WTC11 (cell line): ENCODE measurements at regions not wholly inside any gene's neighbourhood (a gene's known extent, or its start where the extent isn't known, plus 50 kb on each side); places are given as distances from the start of the nearest gene placed in this dataset.

Experiments used
- ATAC-seq: fragments of 200-7000 bp; cut with Tn5 transposase; 2 replicates; pipeline ENCODE4 v1.10.0; 2021; ENCODE audit warnings: mild to moderate bottlenecking, moderate library complexity
- CTCF ChIA-PET: fragments of 300-600 bp; sonication (Branson Sonifier 250); formaldehyde crosslinking; loops from one replicate; lab custom pipeline; 2021; ENCODE audit warnings: antibody characterized with exemption; lab: Charles Lee
- POLR2A ChIA-PET: fragments of 350-600 bp; sonication (Branson Sonifier 250); formaldehyde crosslinking; loops from one replicate; lab custom pipeline; 2021; ENCODE audit warnings: antibody characterized with exemption; lab: Charles Lee
- DNase-seq: peaks from one replicate; pipeline ENCODE4 v3.0.0; 2021; ENCODE audit warnings: low spot score
- H3K27ac Mint-ChIP-seq: 2 replicates; pipeline ENCODE4 v1.8.0; 2021; ENCODE audit warnings: mixed read lengths
- H3K27me3 Mint-ChIP-seq: 2 replicates; pipeline ENCODE4 v1.8.0; 2021; ENCODE audit warnings: low read depth, mild to moderate bottlenecking, moderate library complexity, mixed read lengths
- H3K36me3 Mint-ChIP-seq: 2 replicates; pipeline ENCODE4 v1.8.0; 2021; ENCODE audit warnings: mixed read lengths
- H3K4me1 Mint-ChIP-seq: 2 replicates; pipeline ENCODE4 v1.8.0; 2022; ENCODE audit warnings: mixed read lengths
- H3K4me3 Mint-ChIP-seq: 2 replicates; pipeline ENCODE4 v1.8.0; 2021; ENCODE audit warnings: mild to moderate bottlenecking, moderate library complexity, mixed read lengths
- H3K9me3 Mint-ChIP-seq: 2 replicates; pipeline ENCODE4 v1.8.0; 2021; ENCODE audit warnings: mixed read lengths
- GRHL2 ChIP-seq: fragments of 250-450 bp; sonication (Bioruptor Pico); IDR thresholded peaks from 2 replicates; pipeline ENCODE4 v1.8.0; 2022; ENCODE audit warnings: mild to moderate bottlenecking, moderate library complexity; ENCODE audit not compliant: insufficient replicate concordance, severe bottlenecking
- GTF2I ChIP-seq: fragments of 250-450 bp; sonication (Bioruptor Pico); conservative IDR thresholded peaks from 2 replicates; pipeline ENCODE4 v1.4.0; 2021; ENCODE audit warnings: mild to moderate bottlenecking
- HMGA2 ChIP-seq: fragments of 250-450 bp; sonication (Bioruptor Pico); IDR thresholded peaks from 2 replicates; pipeline ENCODE4 v1.4.0; 2021; ENCODE audit warnings: mild to moderate bottlenecking, moderate library complexity
- IRF2 ChIP-seq: sonication (generic); formaldehyde crosslinking; IDR thresholded peaks from 2 replicates; pipeline ENCODE4 v1.8.0; 2022; ENCODE audit warnings: low read depth, missing genetic modification reagents, borderline replicate concordance
- KAT7 ChIP-seq: sonication (generic); formaldehyde crosslinking; IDR thresholded peaks from 2 replicates; pipeline ENCODE4 v1.8.1; 2023; ENCODE audit warnings: missing genetic modification reagents, mild to moderate bottlenecking, borderline replicate concordance
- NFE2L1 ChIP-seq: sonication (generic); formaldehyde crosslinking; IDR thresholded peaks from 2 replicates; pipeline ENCODE4 v1.8.1; 2023; ENCODE audit warnings: missing genetic modification reagents
- NFYB ChIP-seq: sonication (generic); formaldehyde crosslinking; conservative IDR thresholded peaks from 2 replicates; pipeline ENCODE4 v1.8.0; 2022; ENCODE audit warnings: low read depth, missing genetic modification reagents
- RORB ChIP-seq: fragments of 250-450 bp; sonication (Bioruptor Pico); IDR thresholded peaks from 2 replicates; pipeline ENCODE4 v1.9.0; 2021; ENCODE audit warnings: mild to moderate bottlenecking
- ZNF121 ChIP-seq: sonication (generic); formaldehyde crosslinking; IDR thresholded peaks from 2 replicates; pipeline ENCODE4 v1.8.0; 2023; ENCODE audit warnings: missing genetic modification reagents
- ZNF317 ChIP-seq: sonication (generic); formaldehyde crosslinking; IDR thresholded peaks from 2 replicates; pipeline ENCODE4 v1.8.1; 2023; ENCODE audit warnings: low read depth, mild to moderate bottlenecking, moderate library complexity, missing genetic modification reagents, borderline replicate concordance
- ZNF396 ChIP-seq: fragments of 250-450 bp; sonication (Bioruptor Pico); IDR thresholded peaks from 2 replicates; pipeline ENCODE4 v1.8.0; 2021; ENCODE audit warnings: mild to moderate bottlenecking, moderate library complexity, borderline replicate concordance
- TF ChIP-seq, protein P1 (sequence below): fragments of 250-450 bp; sonication (Bioruptor Pico); IDR thresholded peaks from 2 replicates; pipeline ENCODE4 v1.9.0; 2021; ENCODE audit warnings: moderate library complexity, mild to moderate bottlenecking, inconsistent platforms, borderline replicate concordance
- TF ChIP-seq, protein P2 (sequence below): sonication (generic); formaldehyde crosslinking; IDR thresholded peaks from 2 replicates; pipeline ENCODE4 v1.8.1; 2022; ENCODE audit warnings: missing genetic modification reagents, borderline replicate concordance
- TF ChIP-seq, protein P3 (sequence below): sonication (generic); formaldehyde crosslinking; IDR thresholded peaks from 2 replicates; pipeline ENCODE4 v1.8.0; 2022; ENCODE audit warnings: missing genetic modification reagents
- TF ChIP-seq, protein P4 (sequence below): sonication (generic); formaldehyde crosslinking; IDR thresholded peaks from 2 replicates; pipeline ENCODE4 v1.8.1; 2023; ENCODE audit warnings: mild to moderate bottlenecking, missing genetic modification reagents
- TF ChIP-seq, protein P5 (sequence below): sonication (generic); formaldehyde crosslinking; IDR thresholded peaks from 2 replicates; pipeline ENCODE4 v1.8.1; 2022; ENCODE audit warnings: low read depth, mild to moderate bottlenecking, moderate library complexity, missing genetic modification reagents, borderline replicate concordance
- TF ChIP-seq, protein P6 (sequence below): sonication (generic); formaldehyde crosslinking; IDR thresholded peaks from 2 replicates; pipeline ENCODE4 v1.8.0; 2022; ENCODE audit warnings: mild to moderate bottlenecking, missing genetic modification reagents

DNA sequence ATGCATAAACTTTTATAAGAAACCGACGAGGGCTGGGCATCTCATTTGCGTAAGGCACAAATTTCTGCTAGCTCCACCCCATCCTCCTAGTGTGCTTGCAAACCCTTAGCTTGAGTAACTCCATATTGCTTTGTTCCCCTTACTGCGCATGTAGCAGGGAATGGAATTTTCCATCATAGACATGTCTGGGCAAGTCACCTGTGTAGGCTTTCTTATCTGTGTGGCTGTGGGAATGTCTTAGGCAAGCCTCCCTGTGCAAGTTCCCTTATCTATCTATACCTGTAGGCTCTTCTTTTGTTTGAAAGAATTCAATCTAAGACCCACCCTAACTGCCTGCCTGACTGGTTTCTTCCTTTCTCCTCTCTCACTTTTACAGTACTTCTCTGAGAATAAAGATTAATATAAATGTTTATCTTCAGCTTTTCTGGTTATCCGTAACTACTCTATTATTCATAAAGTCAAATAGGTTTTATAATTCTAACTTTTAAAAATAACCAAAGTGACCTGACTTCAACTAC is 217.6 kb upstream of the FIGN start:
- no peak for ATAC-seq
- TF ChIP-seq, protein P1, sequence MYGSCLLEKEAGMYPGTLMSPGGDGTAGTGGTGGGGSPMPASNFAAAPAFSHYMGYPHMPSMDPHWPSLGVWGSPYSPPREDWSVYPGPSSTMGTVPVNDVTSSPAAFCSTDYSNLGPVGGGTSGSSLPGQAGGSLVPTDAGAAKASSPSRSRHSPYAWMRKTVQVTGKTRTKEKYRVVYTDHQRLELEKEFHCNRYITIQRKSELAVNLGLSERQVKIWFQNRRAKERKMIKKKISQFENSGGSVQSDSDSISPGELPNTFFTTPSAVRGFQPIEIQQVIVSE (CRISPR knock-in tag), result no peak
- TF ChIP-seq ZNF317 (CRISPR knock-in tag) (no peak), GTF2I (no peak), IRF2 (no peak), NFE2L1 (CRISPR knock-in tag) (no peak), ZNF396 (CRISPR knock-in tag) (no peak), KAT7 (no peak), HMGA2 (no peak), RORB (no peak), GRHL2 (CRISPR knock-in tag) (no peak), NFYB (CRISPR knock-in tag) (no peak), ZNF121 (CRISPR knock-in tag) (no peak)
- TF ChIP-seq, protein P2, sequence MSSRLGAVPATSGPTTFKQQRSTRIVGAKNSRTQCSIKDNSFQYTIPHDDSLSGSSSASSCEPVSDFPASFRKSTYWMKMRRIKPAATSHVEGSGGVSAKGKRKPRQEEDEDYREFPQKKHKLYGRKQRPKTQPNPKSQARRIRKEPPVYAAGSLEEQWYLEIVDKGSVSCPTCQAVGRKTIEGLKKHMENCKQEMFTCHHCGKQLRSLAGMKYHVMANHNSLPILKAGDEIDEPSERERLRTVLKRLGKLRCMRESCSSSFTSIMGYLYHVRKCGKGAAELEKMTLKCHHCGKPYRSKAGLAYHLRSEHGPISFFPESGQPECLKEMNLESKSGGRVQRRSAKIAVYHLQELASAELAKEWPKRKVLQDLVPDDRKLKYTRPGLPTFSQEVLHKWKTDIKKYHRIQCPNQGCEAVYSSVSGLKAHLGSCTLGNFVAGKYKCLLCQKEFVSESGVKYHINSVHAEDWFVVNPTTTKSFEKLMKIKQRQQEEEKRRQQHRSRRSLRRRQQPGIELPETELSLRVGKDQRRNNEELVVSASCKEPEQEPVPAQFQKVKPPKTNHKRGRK, result no peak
- TF ChIP-seq, protein P3, sequence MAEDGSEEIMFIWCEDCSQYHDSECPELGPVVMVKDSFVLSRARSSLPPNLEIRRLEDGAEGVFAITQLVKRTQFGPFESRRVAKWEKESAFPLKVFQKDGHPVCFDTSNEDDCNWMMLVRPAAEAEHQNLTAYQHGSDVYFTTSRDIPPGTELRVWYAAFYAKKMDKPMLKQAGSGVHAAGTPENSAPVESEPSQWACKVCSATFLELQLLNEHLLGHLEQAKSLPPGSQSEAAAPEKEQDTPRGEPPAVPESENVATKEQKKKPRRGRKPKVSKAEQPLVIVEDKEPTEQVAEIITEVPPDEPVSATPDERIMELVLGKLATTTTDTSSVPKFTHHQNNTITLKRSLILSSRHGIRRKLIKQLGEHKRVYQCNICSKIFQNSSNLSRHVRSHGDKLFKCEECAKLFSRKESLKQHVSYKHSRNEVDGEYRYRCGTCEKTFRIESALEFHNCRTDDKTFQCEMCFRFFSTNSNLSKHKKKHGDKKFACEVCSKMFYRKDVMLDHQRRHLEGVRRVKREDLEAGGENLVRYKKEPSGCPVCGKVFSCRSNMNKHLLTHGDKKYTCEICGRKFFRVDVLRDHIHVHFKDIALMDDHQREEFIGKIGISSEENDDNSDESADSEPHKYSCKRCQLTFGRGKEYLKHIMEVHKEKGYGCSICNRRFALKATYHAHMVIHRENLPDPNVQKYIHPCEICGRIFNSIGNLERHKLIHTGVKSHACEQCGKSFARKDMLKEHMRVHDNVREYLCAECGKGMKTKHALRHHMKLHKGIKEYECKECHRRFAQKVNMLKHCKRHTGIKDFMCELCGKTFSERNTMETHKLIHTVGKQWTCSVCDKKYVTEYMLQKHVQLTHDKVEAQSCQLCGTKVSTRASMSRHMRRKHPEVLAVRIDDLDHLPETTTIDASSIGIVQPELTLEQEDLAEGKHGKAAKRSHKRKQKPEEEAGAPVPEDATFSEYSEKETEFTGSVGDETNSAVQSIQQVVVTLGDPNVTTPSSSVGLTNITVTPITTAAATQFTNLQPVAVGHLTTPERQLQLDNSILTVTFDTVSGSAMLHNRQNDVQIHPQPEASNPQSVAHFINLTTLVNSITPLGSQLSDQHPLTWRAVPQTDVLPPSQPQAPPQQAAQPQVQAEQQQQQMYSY (CRISPR knock-in tag), result no peak
- TF ChIP-seq, protein P4, sequence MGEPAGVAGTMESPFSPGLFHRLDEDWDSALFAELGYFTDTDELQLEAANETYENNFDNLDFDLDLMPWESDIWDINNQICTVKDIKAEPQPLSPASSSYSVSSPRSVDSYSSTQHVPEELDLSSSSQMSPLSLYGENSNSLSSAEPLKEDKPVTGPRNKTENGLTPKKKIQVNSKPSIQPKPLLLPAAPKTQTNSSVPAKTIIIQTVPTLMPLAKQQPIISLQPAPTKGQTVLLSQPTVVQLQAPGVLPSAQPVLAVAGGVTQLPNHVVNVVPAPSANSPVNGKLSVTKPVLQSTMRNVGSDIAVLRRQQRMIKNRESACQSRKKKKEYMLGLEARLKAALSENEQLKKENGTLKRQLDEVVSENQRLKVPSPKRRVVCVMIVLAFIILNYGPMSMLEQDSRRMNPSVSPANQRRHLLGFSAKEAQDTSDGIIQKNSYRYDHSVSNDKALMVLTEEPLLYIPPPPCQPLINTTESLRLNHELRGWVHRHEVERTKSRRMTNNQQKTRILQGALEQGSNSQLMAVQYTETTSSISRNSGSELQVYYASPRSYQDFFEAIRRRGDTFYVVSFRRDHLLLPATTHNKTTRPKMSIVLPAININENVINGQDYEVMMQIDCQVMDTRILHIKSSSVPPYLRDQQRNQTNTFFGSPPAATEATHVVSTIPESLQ (CRISPR knock-in tag), result no peak
- TF ChIP-seq, protein P5, sequence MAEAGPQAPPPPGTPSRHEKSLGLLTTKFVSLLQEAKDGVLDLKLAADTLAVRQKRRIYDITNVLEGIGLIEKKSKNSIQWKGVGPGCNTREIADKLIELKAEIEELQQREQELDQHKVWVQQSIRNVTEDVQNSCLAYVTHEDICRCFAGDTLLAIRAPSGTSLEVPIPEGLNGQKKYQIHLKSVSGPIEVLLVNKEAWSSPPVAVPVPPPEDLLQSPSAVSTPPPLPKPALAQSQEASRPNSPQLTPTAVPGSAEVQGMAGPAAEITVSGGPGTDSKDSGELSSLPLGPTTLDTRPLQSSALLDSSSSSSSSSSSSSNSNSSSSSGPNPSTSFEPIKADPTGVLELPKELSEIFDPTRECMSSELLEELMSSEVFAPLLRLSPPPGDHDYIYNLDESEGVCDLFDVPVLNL (CRISPR knock-in tag), result no peak
- TF ChIP-seq, protein P6, sequence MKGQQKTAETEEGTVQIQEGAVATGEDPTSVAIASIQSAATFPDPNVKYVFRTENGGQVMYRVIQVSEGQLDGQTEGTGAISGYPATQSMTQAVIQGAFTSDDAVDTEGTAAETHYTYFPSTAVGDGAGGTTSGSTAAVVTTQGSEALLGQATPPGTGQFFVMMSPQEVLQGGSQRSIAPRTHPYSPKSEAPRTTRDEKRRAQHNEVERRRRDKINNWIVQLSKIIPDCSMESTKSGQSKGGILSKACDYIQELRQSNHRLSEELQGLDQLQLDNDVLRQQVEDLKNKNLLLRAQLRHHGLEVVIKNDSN (CRISPR knock-in tag), result no peak

More for the DNA sequence above, 217.6 kb upstream of the FIGN start:
- ChIA-PET POLR2A (no interaction called here), CTCF (no interaction called here)
- Mint-ChIP-seq H3K9me3 (peaks cover 10% of the 10 kb centered on the region; the same call in 1 of the 2 replicates), H3K4me1 (no peaks in the 10 kb centered on the region), H3K27me3 (no peaks in the 10 kb centered on the region), H3K36me3 (peaks cover 8% of the 10 kb centered on the region), H3K4me3 (no peak overlapping the region), H3K27ac (no peak overlapping the region)
- DNase-seq, result no peak
